ENCODE measurements at regions not wholly inside any gene's neighbourhood (a gene's known extent, or its start where the extent isn't known, plus 50 kb on each side); places are given as distances from the start of the nearest gene placed in this dataset.

DNA sequence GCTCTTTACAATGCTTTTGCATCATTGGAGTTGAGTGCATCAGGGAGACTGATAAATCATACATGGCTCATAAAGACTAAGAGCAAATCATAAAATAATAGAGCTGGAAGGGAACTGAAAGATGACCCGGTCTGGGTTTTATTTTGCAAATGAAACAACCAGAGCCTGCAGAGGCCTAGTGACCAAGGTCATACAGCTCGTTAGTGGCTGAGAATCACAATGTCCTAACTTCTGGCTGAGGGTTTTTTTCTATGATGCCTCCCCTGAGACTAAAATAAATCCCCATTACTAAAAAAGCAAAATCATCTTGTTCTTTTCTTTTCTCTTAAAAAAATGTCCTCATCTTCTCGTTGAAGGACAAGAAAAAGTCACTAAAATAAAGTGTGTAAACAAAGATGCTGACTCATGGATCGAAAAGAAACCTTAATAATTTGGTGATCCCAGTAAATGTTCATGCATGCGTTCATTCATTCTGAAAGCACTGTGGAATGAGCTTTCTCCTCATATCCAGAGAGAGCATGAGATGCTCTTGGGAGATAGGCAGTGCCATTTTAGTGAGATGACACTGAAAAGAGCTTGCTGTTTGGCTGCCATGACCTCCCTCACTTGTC lies 107.8 kb upstream of the PHYHIPL start:
- TF ChIP-seq EP300 (IDR thresholded peaks at IDR 0.05) = no peak
- TF ChIP-seq, protein P1, sequence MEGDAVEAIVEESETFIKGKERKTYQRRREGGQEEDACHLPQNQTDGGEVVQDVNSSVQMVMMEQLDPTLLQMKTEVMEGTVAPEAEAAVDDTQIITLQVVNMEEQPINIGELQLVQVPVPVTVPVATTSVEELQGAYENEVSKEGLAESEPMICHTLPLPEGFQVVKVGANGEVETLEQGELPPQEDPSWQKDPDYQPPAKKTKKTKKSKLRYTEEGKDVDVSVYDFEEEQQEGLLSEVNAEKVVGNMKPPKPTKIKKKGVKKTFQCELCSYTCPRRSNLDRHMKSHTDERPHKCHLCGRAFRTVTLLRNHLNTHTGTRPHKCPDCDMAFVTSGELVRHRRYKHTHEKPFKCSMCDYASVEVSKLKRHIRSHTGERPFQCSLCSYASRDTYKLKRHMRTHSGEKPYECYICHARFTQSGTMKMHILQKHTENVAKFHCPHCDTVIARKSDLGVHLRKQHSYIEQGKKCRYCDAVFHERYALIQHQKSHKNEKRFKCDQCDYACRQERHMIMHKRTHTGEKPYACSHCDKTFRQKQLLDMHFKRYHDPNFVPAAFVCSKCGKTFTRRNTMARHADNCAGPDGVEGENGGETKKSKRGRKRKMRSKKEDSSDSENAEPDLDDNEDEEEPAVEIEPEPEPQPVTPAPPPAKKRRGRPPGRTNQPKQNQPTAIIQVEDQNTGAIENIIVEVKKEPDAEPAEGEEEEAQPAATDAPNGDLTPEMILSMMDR (IDR thresholded peaks at IDR 0.05) = no peak
- TF ChIP-seq POLR2A (IDR thresholded peaks at IDR 0.05) = no peak
- no peak for TF ChIP-seq POLR2AphosphoS5 (IDR thresholded peaks at IDR 0.05)
